NCI-H510A treated with DMSO at 0.1 percent for 48 hours (cell line): ENCODE measurements at regions not wholly inside any gene's neighbourhood (a gene's known extent, or its start where the extent isn't known, plus 50 kb on each side); places are given as distances from the start of the nearest gene placed in this dataset.

ENCODE experiments used
- DNase-seq: peaks from one replicate; lab custom pipeline; 2025; lab: John Stamatoyannopoulos, UW

- DNase-seq, result no peak
Measured at GRCh38 chr20:60480950-60481742, 522.9 kb downstream of the CDH26 start.

- DNase-seq, result no peak
Measured at GRCh38 chr20:60481743-60482133, 523.5 kb downstream of the CDH26 start.

GRCh38 chr20:60482221-60483008 is 524.2 kb downstream of the CDH26 start:
- DNase-seq, result no peak

- DNase-seq, result no peak
Measured at GRCh38 chr20:60483371-60483770, 525.1 kb downstream of the CDH26 start.

- DNase-seq, result no peak
Measured at GRCh38 chr20:60484316-60484715, 526.1 kb downstream of the CDH26 start.

- DNase-seq, result no peak
Measured at GRCh38 chr20:60485012-60485760, 527.0 kb downstream of the CDH26 start.

GRCh38 chr20:60486315-60486714 is 528.1 kb downstream of the CDH26 start:
- DNase-seq, result no peak

GRCh38 chr20:60486937-60487336 is 528.7 kb downstream of the CDH26 start:
- no peak for DNase-seq

GRCh38 chr20:60490217-60491050 is 532.2 kb downstream of the CDH26 start:
- no peak for DNase-seq

GRCh38 chr20:60491051-60491581 is 532.9 kb downstream of the CDH26 start:
- no peak for DNase-seq

- DNase-seq, result no peak
Measured at GRCh38 chr20:60494476-60494875, 536.3 kb downstream of the CDH26 start.

- no peak for DNase-seq
Measured at GRCh38 chr20:60497298-60498035, 539.2 kb downstream of the CDH26 start.

GRCh38 chr20:60500038-60500701 is 541.9 kb downstream of the CDH26 start:
- DNase-seq, result no peak

- no peak for DNase-seq
Measured at GRCh38 chr20:60501048-60501447, 542.8 kb downstream of the CDH26 start.

- no peak for DNase-seq
Measured at GRCh38 chr20:60502881-60503280, 544.7 kb downstream of the CDH26 start.

GRCh38 chr20:60505423-60505822 is 547.2 kb downstream of the CDH26 start:
- DNase-seq, result no peak

GRCh38 chr20:60506061-60506460 is 547.8 kb downstream of the CDH26 start:
- DNase-seq, result no peak

- no peak for DNase-seq
Measured at GRCh38 chr20:60507087-60507694, 549.0 kb downstream of the CDH26 start.

GRCh38 chr20:60509407-60509806 is 551.2 kb downstream of the CDH26 start:
- DNase-seq, result no peak

- no peak for DNase-seq
Measured at GRCh38 chr20:60510356-60510755, 552.1 kb downstream of the CDH26 start.
